Panc1 (cell line): ENCODE measurements at regions not wholly inside any gene's neighbourhood (a gene's known extent, or its start where the extent isn't known, plus 50 kb on each side); places are given as distances from the start of the nearest gene placed in this dataset.

Experiments
- ATAC-seq: fragments of 200-7000 bp; cut with Tn5 transposase; 2 replicates; pipeline ENCODE4 v1.9.1; 2020; ENCODE audit warnings: mild to moderate bottlenecking, moderate library complexity
- BruUV-seq: library from RNA; stranded (reverse); fragments of 400-500 nt; replicated peaks from 2 replicates; lab custom pipeline; 2021; lab: Mats Ljungman, UMichigan
- CTCF ChIA-PET: fragments of 300-600 bp; sonication (Branson Sonifier 250); formaldehyde crosslinking; loops from one replicate; lab custom pipeline; 2022; ENCODE audit warnings: antibody characterized with exemption; lab: Charles Lee
- POLR2A ChIA-PET: fragments of 300-600 bp; sonication (Branson Sonifier 250); formaldehyde crosslinking; loops from one replicate; lab custom pipeline; 2022; ENCODE audit warnings: antibody characterized with exemption; lab: Charles Lee
- DNase-seq: peaks from one replicate; pipeline ENCODE4 v3.0.0-alpha.2; 2010; ENCODE audit warnings: low read depth, low spot score
- H3K27ac ChIP-seq: 2 replicates; pipeline ENCODE4 v1.5.1; 2011; ENCODE audit warnings: mild to moderate bottlenecking, low read length, inconsistent platforms
- H3K27me3 ChIP-seq: fragments of 200-500 bp; sonication (Bioruptor generic); 2 replicates; pipeline ENCODE4 v1.6.0; 2014; ENCODE audit warnings: low read length, inconsistent platforms; ENCODE audit not compliant: control insufficient read depth, insufficient read depth
- H3K36me3 ChIP-seq: fragments of 200-500 bp; sonication (Bioruptor generic); 2 replicates; pipeline ENCODE4 v1.5.1; 2014; ENCODE audit warnings: inconsistent platforms, mild to moderate bottlenecking, low read length, moderate library complexity; ENCODE audit not compliant: control insufficient read depth, insufficient read depth
- H3K4me1 ChIP-seq: 2 replicates; pipeline ENCODE4 v1.5.1; 2011; ENCODE audit warnings: inconsistent platforms, mild to moderate bottlenecking, low read length, moderate library complexity; ENCODE audit not compliant: control insufficient read depth, insufficient read depth
- H3K4me3 ChIP-seq, 2 experiments: 2 replicates each; pipeline ENCODE4 v1.5.1; 2011 to 2012; ENCODE audit warnings: low read depth in 2 of 2, low read length in 2 of 2, mild to moderate bottlenecking in 2 of 2, inconsistent platforms in 1 of 2, moderate library complexity in 1 of 2
- H3K9me3 ChIP-seq: fragments of 200-500 bp; sonication (Bioruptor generic); 2 replicates; pipeline ENCODE4 v1.5.1; 2014; ENCODE audit warnings: low read depth, mild to moderate bottlenecking, inconsistent platforms, low read length, moderate library complexity; ENCODE audit not compliant: control insufficient read depth, insufficient read depth
- CTCF ChIP-seq: fragments of 450-650 bp; IDR thresholded peaks from 2 replicates; pipeline ENCODE4 v1.5.1; 2017; ENCODE audit warnings: mild to moderate bottlenecking
- POLR2AphosphoS5 ChIP-seq: IDR thresholded peaks from 2 replicates; pipeline ENCODE4 v1.6.1; 2012; ENCODE audit warnings: mild to moderate bottlenecking, low read depth, low read length, moderate library complexity
- REST ChIP-seq, 2 experiments: IDR thresholded peaks; 2 replicates each; pipeline ENCODE4 v1.6.1; 2011 to 2012; ENCODE audit warnings: low read depth in 2 of 2, control low read depth in 1 of 2, low read length in 1 of 2, mild to moderate bottlenecking in 1 of 2, moderate library complexity in 1 of 2; ENCODE audit not compliant: insufficient read depth in 1 of 2
- SIN3A ChIP-seq: IDR thresholded peaks from 2 replicates; pipeline ENCODE4 v1.6.1; 2012; ENCODE audit warnings: low read depth, mild to moderate bottlenecking, low read length, moderate library complexity, borderline replicate concordance; ENCODE audit not compliant: insufficient read depth
- TCF7L2 ChIP-seq: IDR thresholded peaks from 2 replicates; pipeline ENCODE4 v1.6.1; 2011; ENCODE audit warnings: mild to moderate bottlenecking, low read depth, low read length, inconsistent platforms
- in situ Hi-C: cut with HindIII; loops from 2 replicates; pipeline ENCODE4 v1.10.0; 2016; ENCODE audit warnings: low sequenced_read_pairs, low pct_unique_long_range_greater_than_20kb
- intact Hi-C: fragments of 100-400 bp; cut with micrococcal nuclease; formaldehyde crosslinking; loops from one replicate; pipeline ENCODE4 v1.10.0; 2022; ENCODE audit not compliant: unreplicated experiment

GRCh38 chr13:71030784-71031183 is 836.2 kb downstream of the DACH1 start:
- no peak for DNase-seq

GRCh38 chr13:71028884-71029283 is 838.1 kb downstream of the DACH1 start:
- BruUV-seq, result no TSS peak
- no peak for ATAC-seq
- Histone ChIP-seq H3K27ac (no peak overlapping the region), H3K27me3 (no peaks in the 10 kb centered on the region), H3K9me3 (no peaks in the 10 kb centered on the region), H3K4me1 (no peaks in the 10 kb centered on the region), H3K4me3 (no peak overlapping the region), H3K36me3 (no peaks in the 10 kb centered on the region)
- POLR2A ChIA-PET, result no interaction called here
- no peak for DNase-seq
- in situ Hi-C loops (no loop called here), intact Hi-C loops (no loop called here)
- TF ChIP-seq TCF7L2 (no peak), CTCF (no peak), POLR2AphosphoS5 (no peak), REST (IDR thresholded peaks at IDR 0.05; ENCODE audit: insufficient read depth in 1 of 2, low read depth in 2 of 2, low read length in 1 of 2) (no peak), SIN3A (no peak)
- CTCF ChIA-PET, result no interaction called here

More at GRCh38 chr13:71030784-71031183, 836.2 kb downstream of the DACH1 start:
- Histone ChIP-seq H3K27ac (no peak overlapping the region), H3K36me3 (no peaks in the 10 kb centered on the region), H3K4me3 (no peak overlapping the region), H3K4me1 (no peaks in the 10 kb centered on the region), H3K27me3 (no peaks in the 10 kb centered on the region), H3K9me3 (no peaks in the 10 kb centered on the region)
- TF ChIP-seq CTCF (no peak), TCF7L2 (no peak), REST (IDR thresholded peaks at IDR 0.05; ENCODE audit: insufficient read depth in 1 of 2, low read depth in 2 of 2, low read length in 1 of 2) (no peak), SIN3A (no peak), POLR2AphosphoS5 (no peak)
- BruUV-seq, result no TSS peak
- intact Hi-C loops (no loop called here), in situ Hi-C loops (no loop called here)
- CTCF ChIA-PET, result no interaction called here
- ATAC-seq, result no peak
- POLR2A ChIA-PET, result no interaction called here
